GM19035 (cell line): ENCODE measurements at regions not wholly inside any gene's neighbourhood (a gene's known extent, or its start where the extent isn't known, plus 50 kb on each side); places are given as distances from the start of the nearest gene placed in this dataset.
"Not testable (repeated sequence)": the region's sequence is repeated elsewhere in the genome, so short reads cannot be mapped to it uniquely, and the experiment has no call there.

Source experiments
- ATAC-seq: cut with Tn5 transposase; IDR thresholded peaks from one replicate; pipeline ENCODE4 v1.9.1; 2021; ENCODE audit not compliant: unreplicated experiment

- no peak for ATAC-seq
Observed at GRCh38 chr1:38671221-38671620, 188.4 kb downstream of the RRAGC start.

GRCh38 chr1:38670544-38671122 lies 188.9 kb downstream of the RRAGC start:
- no peak for ATAC-seq

- no peak for ATAC-seq
Observed at GRCh38 chr1:38667626-38668025, 191.9 kb downstream of the RRAGC start.

- ATAC-seq: no peak
Observed at GRCh38 chr1:38662126-38662525, 197.4 kb downstream of the RRAGC start.

- no peak for ATAC-seq
Observed at GRCh38 chr1:38658883-38659282, 200.7 kb downstream of the RRAGC start.

GRCh38 chr1:38657873-38658272 lies 201.7 kb downstream of the RRAGC start:
- no peak for ATAC-seq

- ATAC-seq: no peak
Observed at GRCh38 chr1:38657207-38657840, 202.2 kb downstream of the RRAGC start.

- no peak for ATAC-seq
Observed at GRCh38 chr1:38656726-38657125, 202.8 kb downstream of the RRAGC start.

GRCh38 chr1:38652217-38652616 lies 207.4 kb downstream of the RRAGC start:
- no peak for ATAC-seq

- no peak for ATAC-seq
Observed at GRCh38 chr1:38651669-38652068, 207.9 kb downstream of the RRAGC start.

- no peak for ATAC-seq
Observed at GRCh38 chr1:38648417-38648816, 211.2 kb downstream of the RRAGC start.

GRCh38 chr1:38647341-38647740 lies 212.2 kb downstream of the RRAGC start:
- ATAC-seq: not testable (repeated sequence)

- ATAC-seq: no peak
Observed at GRCh38 chr1:38644092-38644491, 215.5 kb downstream of the RRAGC start.

- no peak for ATAC-seq
Observed at GRCh38 chr1:38641661-38642060, 217.9 kb downstream of the RRAGC start.

- ATAC-seq: no peak
Observed at GRCh38 chr1:38640371-38640770, 219.2 kb downstream of the RRAGC start.

GRCh38 chr1:38628241-38628640 lies 231.3 kb downstream of the RRAGC start:
- no peak for ATAC-seq

GRCh38 chr1:38625939-38626338 lies 233.6 kb downstream of the RRAGC start:
- ATAC-seq: no peak

- no peak for ATAC-seq
Observed at GRCh38 chr1:38624336-38625039, 235.1 kb downstream of the RRAGC start.

GRCh38 chr1:38623529-38623928 lies 236.0 kb downstream of the RRAGC start:
- ATAC-seq: no peak

GRCh38 chr1:38622197-38622596 lies 237.4 kb downstream of the RRAGC start:
- no peak for ATAC-seq

- ATAC-seq: no peak
Observed at GRCh38 chr1:38616846-38617245, 242.7 kb downstream of the RRAGC start.

GRCh38 chr1:38615680-38616079 lies 243.9 kb downstream of the RRAGC start:
- no peak for ATAC-seq
